ENCODE measurements at regions not wholly inside any gene's neighbourhood (a gene's known extent, or its start where the extent isn't known, plus 50 kb on each side); places are given as distances from the start of the nearest gene placed in this dataset.

DNA sequence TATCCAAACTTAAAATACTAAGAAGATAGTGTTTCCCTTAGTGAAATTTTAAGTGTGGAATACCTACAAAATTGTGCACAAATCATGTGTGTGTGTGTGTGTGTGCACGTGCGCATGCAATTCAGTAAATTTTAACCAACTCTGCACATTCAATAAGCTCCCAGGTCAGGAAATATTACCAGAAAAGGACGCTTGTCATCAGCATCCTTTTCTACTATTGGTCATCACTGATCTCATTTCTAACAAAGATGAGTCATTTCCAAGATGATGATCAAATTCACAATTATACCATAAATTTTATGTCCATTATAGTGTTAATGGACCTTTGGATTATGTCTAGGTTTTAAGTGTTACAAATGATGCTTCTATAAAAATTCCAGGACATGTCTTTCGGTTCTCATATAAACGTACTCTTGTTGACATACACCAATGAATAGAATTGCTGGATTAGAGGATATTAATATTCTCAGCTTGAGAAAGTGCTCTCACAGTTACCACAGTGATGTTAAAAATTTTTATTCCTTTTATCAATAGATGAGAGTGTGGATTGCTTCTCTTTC is 560.9 kb upstream of the AGA start:
- TF ChIP-seq, protein P1, sequence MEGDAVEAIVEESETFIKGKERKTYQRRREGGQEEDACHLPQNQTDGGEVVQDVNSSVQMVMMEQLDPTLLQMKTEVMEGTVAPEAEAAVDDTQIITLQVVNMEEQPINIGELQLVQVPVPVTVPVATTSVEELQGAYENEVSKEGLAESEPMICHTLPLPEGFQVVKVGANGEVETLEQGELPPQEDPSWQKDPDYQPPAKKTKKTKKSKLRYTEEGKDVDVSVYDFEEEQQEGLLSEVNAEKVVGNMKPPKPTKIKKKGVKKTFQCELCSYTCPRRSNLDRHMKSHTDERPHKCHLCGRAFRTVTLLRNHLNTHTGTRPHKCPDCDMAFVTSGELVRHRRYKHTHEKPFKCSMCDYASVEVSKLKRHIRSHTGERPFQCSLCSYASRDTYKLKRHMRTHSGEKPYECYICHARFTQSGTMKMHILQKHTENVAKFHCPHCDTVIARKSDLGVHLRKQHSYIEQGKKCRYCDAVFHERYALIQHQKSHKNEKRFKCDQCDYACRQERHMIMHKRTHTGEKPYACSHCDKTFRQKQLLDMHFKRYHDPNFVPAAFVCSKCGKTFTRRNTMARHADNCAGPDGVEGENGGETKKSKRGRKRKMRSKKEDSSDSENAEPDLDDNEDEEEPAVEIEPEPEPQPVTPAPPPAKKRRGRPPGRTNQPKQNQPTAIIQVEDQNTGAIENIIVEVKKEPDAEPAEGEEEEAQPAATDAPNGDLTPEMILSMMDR (IDR thresholded peaks at IDR 0.05; ENCODE audit: insufficient read depth, low read depth, low read length): no peak
- no peak for TF ChIP-seq EZH2 (IDR thresholded peaks at IDR 0.05; ENCODE audit: insufficient read depth, low read length)
